H1 (cell line): ENCODE measurements at regions not wholly inside any gene's neighbourhood (a gene's known extent, or its start where the extent isn't known, plus 50 kb on each side); places are given as distances from the start of the nearest gene placed in this dataset.
"Not testable (repeated sequence)": the region's sequence is repeated elsewhere in the genome, so short reads cannot be mapped to it uniquely, and the experiment has no call there.

Experiments used
- CEBPB ChIP-seq: IDR thresholded peaks from 2 replicates; pipeline ENCODE4 v1.6.1; 2012; ENCODE audit warnings: low read depth, low read length
- CHD2 ChIP-seq: IDR thresholded peaks from 2 replicates; pipeline ENCODE4 v1.6.1; 2012; ENCODE audit warnings: low read length, improper control_type of control experiment
- CTCF ChIP-seq, 3 experiments: IDR thresholded peaks; 1 replicate in 2 of 3; 2 replicates in 1 of 3; pipeline versions ENCODE4 v1.5.1 to v1.6.1; 2011; ENCODE audit warnings: low read length in 3 of 3, mild to moderate bottlenecking in 3 of 3, inconsistent platforms in 2 of 3, low read depth in 1 of 3, moderate library complexity in 1 of 3; ENCODE audit not compliant: insufficient read depth in 1 of 3; ENCODE audit errors: control extremely low read depth in 1 of 3
- JUN ChIP-seq: IDR thresholded peaks from 2 replicates; pipeline ENCODE4 v1.6.1; 2011; ENCODE audit warnings: low read depth, mild to moderate bottlenecking, improper control_type of control experiment, low read length
- JUND ChIP-seq: IDR thresholded peaks from 2 replicates; pipeline ENCODE4 v1.6.1; 2011; ENCODE audit warnings: mild to moderate bottlenecking, improper control_type of control experiment, low read length
- RFX5 ChIP-seq: IDR thresholded peaks from 2 replicates; pipeline ENCODE4 v1.6.1; 2011; ENCODE audit warnings: low read depth, low read length, improper control_type of control experiment, borderline replicate concordance
- TCF12 ChIP-seq: IDR thresholded peaks from 2 replicates; pipeline ENCODE4 v1.6.1; 2011; ENCODE audit warnings: low read depth, mild to moderate bottlenecking, low read length
- TEAD4 ChIP-seq: IDR thresholded peaks from 2 replicates; pipeline ENCODE4 v1.6.1; 2012; ENCODE audit warnings: low read depth, low read length, inconsistent platforms, mixed read lengths

- not testable (repeated sequence) for TF ChIP-seq JUND; JUN; CHD2; RFX5; TEAD4; CEBPB; TCF12; CTCF (IDR thresholded peaks at IDR 0.05; ENCODE audit: control extremely low read depth in 1 of 3, insufficient read depth in 1 of 3, low read depth in 1 of 3, low read length in 3 of 3)
These were observed 1809.7 kb upstream of the DEFB115 start for GRCh38 chr20:29447517-29448484.
